Type B pancreatic cell (in vitro differentiated cells): ENCODE measurements at regions not wholly inside any gene's neighbourhood (a gene's known extent, or its start where the extent isn't known, plus 50 kb on each side); places are given as distances from the start of the nearest gene placed in this dataset.
A peak's percentile ranks its signal among the peaks of the same experiment; 100 is the strongest.

ENCODE experiments used
- DNase-seq: peaks from one replicate; pipeline ENCODE4 v3.0.0; 2021; ENCODE audit warnings: mixed read lengths; ENCODE audit not compliant: unreplicated experiment; ENCODE audit errors: extremely low spot score
- H3K27ac Mint-ChIP-seq: 2 replicates; pipeline ENCODE4 v1.8.0; 2021; ENCODE audit warnings: mild to moderate bottlenecking, mixed read lengths
- H3K27me3 Mint-ChIP-seq: 2 replicates; pipeline ENCODE4 v1.8.0; 2021; ENCODE audit warnings: mixed read lengths
- H3K36me3 Mint-ChIP-seq: 2 replicates; pipeline ENCODE4 v1.8.0; 2021; ENCODE audit warnings: mixed read lengths
- H3K4me1 Mint-ChIP-seq: one replicate; pipeline ENCODE4 v1.8.0; 2021; ENCODE audit warnings: mixed read lengths; ENCODE audit not compliant: unreplicated experiment
- H3K4me3 Mint-ChIP-seq: 2 replicates; pipeline ENCODE4 v1.8.0; 2021; ENCODE audit warnings: mild to moderate bottlenecking, mixed read lengths
- H3K9me3 Mint-ChIP-seq: 2 replicates; pipeline ENCODE4 v1.8.0; 2021; ENCODE audit warnings: mixed read lengths
- TF ChIP-seq, protein P1 (sequence below): fragments of 200-600 bp; sonication (generic); conservative IDR thresholded peaks from 2 replicates; pipeline ENCODE4 v1.5.0; 2021; ENCODE audit warnings: antibody characterized with exemption, mild to moderate bottlenecking

DNA sequence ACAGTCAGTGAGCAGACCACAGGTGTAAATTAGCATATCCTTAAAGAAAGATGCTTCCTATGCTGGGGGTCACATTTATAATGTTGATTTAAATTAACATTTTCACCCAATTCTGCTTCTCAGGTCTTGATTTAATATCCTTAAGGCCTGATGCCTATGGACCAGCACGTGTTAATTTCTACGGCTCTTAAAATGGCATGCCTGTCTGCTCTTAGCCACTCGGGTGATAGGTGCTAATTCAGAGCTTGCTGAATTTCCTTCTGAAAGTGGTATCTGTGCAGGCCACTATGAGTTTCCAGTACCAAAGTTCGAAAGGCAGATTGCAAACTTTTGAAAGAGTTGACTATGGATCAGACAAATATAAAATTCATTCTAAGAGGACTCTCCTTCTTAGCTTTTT lies 487.4 kb upstream of the ADGRL2 start:
- Mint-ChIP-seq H3K4me3 (no peak overlapping the region), H3K9me3 (no peaks in the 10 kb centered on the region), H3K36me3 (peaks cover 5% of the 10 kb centered on the region), H3K27me3 (peaks cover 34% of the 10 kb centered on the region), H3K27ac (no peak overlapping the region), H3K4me1 (peaks cover 4% of the 10 kb centered on the region)
- DNase-seq, result no peak
- TF ChIP-seq, protein P1, sequence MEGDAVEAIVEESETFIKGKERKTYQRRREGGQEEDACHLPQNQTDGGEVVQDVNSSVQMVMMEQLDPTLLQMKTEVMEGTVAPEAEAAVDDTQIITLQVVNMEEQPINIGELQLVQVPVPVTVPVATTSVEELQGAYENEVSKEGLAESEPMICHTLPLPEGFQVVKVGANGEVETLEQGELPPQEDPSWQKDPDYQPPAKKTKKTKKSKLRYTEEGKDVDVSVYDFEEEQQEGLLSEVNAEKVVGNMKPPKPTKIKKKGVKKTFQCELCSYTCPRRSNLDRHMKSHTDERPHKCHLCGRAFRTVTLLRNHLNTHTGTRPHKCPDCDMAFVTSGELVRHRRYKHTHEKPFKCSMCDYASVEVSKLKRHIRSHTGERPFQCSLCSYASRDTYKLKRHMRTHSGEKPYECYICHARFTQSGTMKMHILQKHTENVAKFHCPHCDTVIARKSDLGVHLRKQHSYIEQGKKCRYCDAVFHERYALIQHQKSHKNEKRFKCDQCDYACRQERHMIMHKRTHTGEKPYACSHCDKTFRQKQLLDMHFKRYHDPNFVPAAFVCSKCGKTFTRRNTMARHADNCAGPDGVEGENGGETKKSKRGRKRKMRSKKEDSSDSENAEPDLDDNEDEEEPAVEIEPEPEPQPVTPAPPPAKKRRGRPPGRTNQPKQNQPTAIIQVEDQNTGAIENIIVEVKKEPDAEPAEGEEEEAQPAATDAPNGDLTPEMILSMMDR, result no peak

DNA sequence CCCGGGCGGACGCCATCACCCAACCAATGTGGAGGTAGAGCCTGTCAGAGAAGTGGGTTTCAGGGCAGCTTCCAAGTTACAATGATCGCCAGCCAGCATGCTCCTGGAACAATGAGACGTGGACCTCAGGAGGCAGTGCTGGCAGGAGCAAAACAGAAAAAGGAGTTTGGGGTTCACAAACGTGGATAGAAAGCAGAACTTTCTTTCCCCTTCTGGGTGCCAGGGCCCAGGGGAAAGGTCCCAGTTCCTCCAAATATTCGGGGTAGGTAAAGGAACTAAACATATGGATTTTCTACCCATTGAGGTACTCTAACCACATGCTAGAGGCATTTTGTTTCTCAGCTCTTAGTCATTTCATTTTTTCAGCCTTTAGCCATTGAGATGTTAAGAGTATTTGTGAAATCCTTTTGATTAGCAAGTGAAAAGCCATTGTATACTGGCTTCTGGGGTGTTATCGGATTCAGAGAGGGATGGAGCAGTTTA lies 488.4 kb upstream of the ADGRL2 start:
- no peak for DNase-seq
- Mint-ChIP-seq H3K4me1 (peaks cover 9% of the 10 kb centered on the region), H3K4me3 (no peak overlapping the region), H3K36me3 (peaks cover 5% of the 10 kb centered on the region), H3K27me3 (peaks cover 37% of the 10 kb centered on the region), H3K27ac (no peak overlapping the region), H3K9me3 (no peaks in the 10 kb centered on the region)
- TF ChIP-seq, protein P1, result no peak

DNA sequence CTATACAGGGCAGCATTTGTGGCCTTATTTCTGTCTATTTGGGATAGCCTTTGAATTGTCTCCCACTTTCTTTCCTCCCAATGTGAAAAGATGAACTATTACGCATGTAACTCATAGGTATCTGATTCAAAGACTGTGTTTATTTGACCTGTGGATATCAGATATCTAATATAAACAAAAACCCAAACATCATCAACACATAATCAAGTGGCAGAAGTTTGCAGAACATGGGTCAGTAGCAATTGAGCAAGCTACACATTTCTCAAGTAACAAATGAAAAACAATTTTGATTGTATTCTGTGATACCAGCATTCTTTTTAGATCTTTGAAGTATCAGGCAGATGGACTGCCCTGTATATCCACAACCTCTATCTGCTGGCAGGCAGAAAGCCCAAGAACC lies 490.5 kb upstream of the ADGRL2 start:
- no peak for DNase-seq
- peaks cover 37% of the 10 kb centered on the region for H3K27me3 Mint-ChIP-seq
- peaks cover 5% of the 10 kb centered on the region for H3K36me3 Mint-ChIP-seq
- H3K4me3 Mint-ChIP-seq, result no peak overlapping the region
- H3K27ac Mint-ChIP-seq, result no peak overlapping the region
- H3K9me3 Mint-ChIP-seq, result no peaks in the 10 kb centered on the region
- H3K4me1 Mint-ChIP-seq, result peaks cover 9% of the 10 kb centered on the region
- TF ChIP-seq, protein P1, result no peak

DNA sequence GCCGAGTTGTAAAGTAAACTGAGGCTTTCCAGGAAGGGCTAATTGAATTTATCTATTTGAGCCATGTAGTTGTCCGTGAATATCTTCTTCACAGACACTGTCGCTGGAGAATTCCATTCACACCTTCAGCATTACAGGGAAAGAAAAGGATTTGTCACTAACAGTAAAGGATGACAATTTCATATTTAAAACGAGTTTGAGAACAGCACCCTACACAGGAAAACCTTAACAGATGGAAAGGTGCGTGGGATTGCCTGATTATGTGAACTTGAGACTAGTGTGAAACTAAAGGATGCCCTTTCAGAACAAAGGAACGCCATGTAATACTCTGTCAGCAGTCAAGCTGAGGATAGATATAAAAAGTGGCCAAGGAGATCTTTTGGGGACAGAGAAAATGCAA lies 492.5 kb upstream of the ADGRL2 start:
- Mint-ChIP-seq H3K36me3 (no peaks in the 10 kb centered on the region), H3K27ac (no peak overlapping the region), H3K4me1 (peaks cover 9% of the 10 kb centered on the region), H3K27me3 (peaks cover 37% of the 10 kb centered on the region), H3K9me3 (no peaks in the 10 kb centered on the region), H3K4me3 (no peak overlapping the region)
- TF ChIP-seq, protein P1, result no peak
- DNase-seq, result no peak

DNA sequence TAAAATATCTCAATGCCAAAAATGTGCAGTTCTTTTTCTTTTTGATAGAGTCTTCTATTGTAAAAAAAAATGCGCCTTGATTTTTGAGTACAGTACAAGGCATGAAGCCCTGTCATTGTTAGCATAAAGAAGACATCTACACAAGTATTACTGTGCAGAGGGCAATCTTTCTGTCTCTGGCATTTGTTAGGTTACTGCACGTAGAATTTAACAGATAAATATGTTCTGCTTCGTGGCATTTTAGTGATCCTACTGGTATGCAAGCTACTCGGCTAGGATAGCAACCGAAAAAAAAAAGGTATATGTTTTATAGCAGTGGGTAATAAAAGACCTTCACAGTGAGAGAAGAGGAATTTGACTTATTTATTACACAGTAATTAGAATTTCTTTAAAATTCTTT lies 492.9 kb upstream of the ADGRL2 start:
- peaks cover 9% of the 10 kb centered on the region for H3K4me1 Mint-ChIP-seq

More for the DNA sequence above, 492.9 kb upstream of the ADGRL2 start:
- Mint-ChIP-seq H3K36me3 (no peaks in the 10 kb centered on the region), H3K27me3 (peaks cover 37% of the 10 kb centered on the region), H3K4me3 (peak overlapping the region; percentile 25), H3K9me3 (no peaks in the 10 kb centered on the region), H3K27ac (no peak overlapping the region)
- TF ChIP-seq, protein P1, result no peak
- DNase-seq, result no peak
